ENCODE measurements at regions not wholly inside any gene's neighbourhood (a gene's known extent, or its start where the extent isn't known, plus 50 kb on each side); places are given as distances from the start of the nearest gene placed in this dataset.

- TF ChIP-seq CTCF (IDR thresholded peaks at IDR 0.05; ENCODE audit: low read depth, low read length, poor library complexity, severe bottlenecking): no peak
- Histone ChIP-seq H3K4me1 (ENCODE audit: control insufficient read depth, low read length) (no peaks in the 10 kb centered on the region), H3K4me2 (ENCODE audit: low read length) (no peak overlapping the region), H3K79me2 (ENCODE audit: control insufficient read depth, low read length) (no peaks in the 10 kb centered on the region), H3K9me3 (ENCODE audit: control insufficient read depth, insufficient read depth, low read length) (no peaks in the 10 kb centered on the region), H3K9me2 (replicated peaks; ENCODE audit: control insufficient read depth, low read length) (no peaks in the 10 kb centered on the region), H3K27me3 (ENCODE audit: control insufficient read depth, low read length) (peaks cover 17% of the 10 kb centered on the region), H4K20me1 (ENCODE audit: control insufficient read depth, insufficient read depth, low read depth, low read length) (no peaks in the 10 kb centered on the region), H3K36me3 (ENCODE audit: control insufficient read depth, low read length) (no peaks in the 10 kb centered on the region), H3F3A (ENCODE audit: control insufficient read depth, insufficient read depth) (no peaks in the 10 kb centered on the region), H3K27ac (ENCODE audit: low read depth, low read length) (no peak overlapping the region), H3K4me3 (ENCODE audit: low read length) (no peak overlapping the region)
Observed at GRCh38 chr18:46402945-46403344, 254.1 kb downstream of the LOXHD1 start.

- Histone ChIP-seq H3K9me3 (ENCODE audit: control insufficient read depth, insufficient read depth, low read length) (no peaks in the 10 kb centered on the region), H3K4me1 (ENCODE audit: control insufficient read depth, low read length) (no peaks in the 10 kb centered on the region), H3F3A (ENCODE audit: control insufficient read depth, insufficient read depth) (no peaks in the 10 kb centered on the region), H3K4me2 (ENCODE audit: low read length) (no peak overlapping the region), H4K20me1 (ENCODE audit: control insufficient read depth, insufficient read depth, low read depth, low read length) (no peaks in the 10 kb centered on the region), H3K79me2 (ENCODE audit: control insufficient read depth, low read length) (no peaks in the 10 kb centered on the region), H3K9me2 (replicated peaks; ENCODE audit: control insufficient read depth, low read length) (no peaks in the 10 kb centered on the region), H3K27me3 (ENCODE audit: control insufficient read depth, low read length) (peaks cover 32% of the 10 kb centered on the region), H3K27ac (ENCODE audit: low read depth, low read length) (no peak overlapping the region), H3K4me3 (ENCODE audit: low read length) (no peak overlapping the region), H3K36me3 (ENCODE audit: control insufficient read depth, low read length) (no peaks in the 10 kb centered on the region)
- TF ChIP-seq CTCF (IDR thresholded peaks at IDR 0.05; ENCODE audit: low read depth, low read length, poor library complexity, severe bottlenecking) (no peak), EZH2phosphoT487 (IDR thresholded peaks at IDR 0.05; ENCODE audit: borderline replicate concordance, low read length) (no peak)
Observed at GRCh38 chr18:46405832-46406538, 251.0 kb downstream of the LOXHD1 start.

GRCh38 chr18:46406539-46406932, 250.5 kb downstream of the LOXHD1 start:
- no peaks in the 10 kb centered on the region for H3K36me3 ChIP-seq (ENCODE audit: control insufficient read depth, low read length)
- no peak for TF ChIP-seq EZH2phosphoT487 (IDR thresholded peaks at IDR 0.05; ENCODE audit: borderline replicate concordance, low read length)
- TF ChIP-seq CTCF (IDR thresholded peaks at IDR 0.05; ENCODE audit: low read depth, low read length, poor library complexity, severe bottlenecking): no peak
- no peaks in the 10 kb centered on the region for H3K4me1 ChIP-seq (ENCODE audit: control insufficient read depth, low read length)
- no peaks in the 10 kb centered on the region for H3K79me2 ChIP-seq (ENCODE audit: control insufficient read depth, low read length)
- H4K20me1 ChIP-seq (ENCODE audit: control insufficient read depth, insufficient read depth, low read depth, low read length): no peaks in the 10 kb centered on the region
- H3K4me3 ChIP-seq (ENCODE audit: low read length): no peak overlapping the region
- H3K27me3 ChIP-seq (ENCODE audit: control insufficient read depth, low read length): peaks cover 34% of the 10 kb centered on the region
- no peaks in the 10 kb centered on the region for H3K9me3 ChIP-seq (ENCODE audit: control insufficient read depth, insufficient read depth, low read length)
- H3K9me2 ChIP-seq (replicated peaks; ENCODE audit: control insufficient read depth, low read length): no peaks in the 10 kb centered on the region
- H3K27ac ChIP-seq (ENCODE audit: low read depth, low read length): no peak overlapping the region
- H3F3A ChIP-seq (ENCODE audit: control insufficient read depth, insufficient read depth): no peaks in the 10 kb centered on the region
- no peak overlapping the region for H3K4me2 ChIP-seq (ENCODE audit: low read length)

All from DOHH2 (cell line).